ENCODE measurements at regions not wholly inside any gene's neighbourhood (a gene's known extent, or its start where the extent isn't known, plus 50 kb on each side); places are given as distances from the start of the nearest gene placed in this dataset.

- Histone ChIP-seq H2BK20ac (ENCODE audit: low read length) (no peak overlapping the region), H3K36me3 (ENCODE audit: control insufficient read depth in 2 of 4, insufficient read depth in 4 of 4, low read length in 3 of 4) (no peaks in the 10 kb centered on the region), H3K23me2 (ENCODE audit: low read depth, low read length) (no peaks in the 10 kb centered on the region), H2BK120ac (replicated peaks; ENCODE audit: low read depth, low read length) (no peak overlapping the region), H3K4me1 (replicated peaks in 1 of 4; ENCODE audit: control insufficient read depth in 3 of 4, insufficient read depth in 4 of 4, low read length in 3 of 4) (peaks cover 0 to 8% (median 7%) of the 10 kb centered on the region in 4 experiments; a peak in 3 of 7 replicates), H3K9me3 (ENCODE audit: insufficient read depth in 2 of 2, low read depth in 1 of 2, low read length in 1 of 2) (no peaks in the 10 kb centered on the region), H3K23ac (ENCODE audit: insufficient read length) (no peak overlapping the region), H4K20me1 (replicated peaks in 1 of 2; ENCODE audit: control insufficient read depth in 1 of 2, insufficient read depth in 2 of 2, low read length in 2 of 2) (no peaks in the 10 kb centered on the region), H3K9ac (replicated peaks in 1 of 4; ENCODE audit: extremely low read depth in 1 of 4, low read depth in 3 of 4, low read length in 3 of 4) (no peak overlapping the region), H2BK12ac (ENCODE audit: low read depth, low read length) (no peak overlapping the region), H3K14ac (ENCODE audit: insufficient read length) (no peak overlapping the region), H4K8ac (ENCODE audit: extremely low read depth, insufficient read depth, low read length) (no peak overlapping the region), H3K4me2 (ENCODE audit: insufficient read depth in 1 of 2, low read depth in 2 of 2, low read length in 2 of 2) (no peak overlapping the region), H2BK15ac (ENCODE audit: low read length) (no peak overlapping the region), H3K56ac (replicated peaks; ENCODE audit: insufficient read length, low read depth, low read length) (no peak overlapping the region), H4K5ac (ENCODE audit: insufficient read length, low read depth, low read length) (no peak overlapping the region), H2AFZ (ENCODE audit: low read length) (no peak overlapping the region), H3K79me1 (ENCODE audit: low read depth, low read length) (no peaks in the 10 kb centered on the region), H3K18ac (ENCODE audit: extremely low read depth, low read length) (no peak overlapping the region), H3K4ac (replicated peaks; ENCODE audit: insufficient read length, low read depth, low read length) (no peak overlapping the region), H2BK5ac (ENCODE audit: low read depth, low read length) (no peak overlapping the region), H3K27me3 (replicated peaks in 1 of 4; ENCODE audit: control insufficient read depth in 3 of 4, extremely low read depth in 1 of 4, insufficient read depth in 3 of 4, low read length in 3 of 4) (no peaks in the 10 kb centered on the region), H3K27ac (ENCODE audit: low read depth, low read length) (no peak overlapping the region), H3K4me3 (ENCODE audit: extremely low read depth in 1 of 4, insufficient read depth in 2 of 4, low read depth in 3 of 4, low read length in 4 of 4) (no peak overlapping the region), H3K79me2 (ENCODE audit: control insufficient read depth in 1 of 2, insufficient read depth in 2 of 2, low read length in 2 of 2) (no peaks in the 10 kb centered on the region), H4K91ac (replicated peaks; ENCODE audit: insufficient read length, low read length) (no peak overlapping the region), H2AK5ac (ENCODE audit: low read depth, low read length) (no peak overlapping the region)
- ChIA-PET POLR2A (ENCODE audit: partially characterized antibody) (no interaction called here), CTCF (ENCODE audit: partially characterized antibody) (no interaction called here)
- FAIRE-seq (peak; percentile 62), DNase-seq (ENCODE audit: low read depth in 1 of 2, low spot score in 2 of 2) (no peak)
- 73% methylated on average over 1 of the region's 1 CpG; no CpG with 5 or more reads in 1 of the 2 experiments for WGBS, 2 experiments (ENCODE audit: extremely low coverage in 1 of 2, insufficient coverage in 1 of 2, insufficient read length in 1 of 2, insufficient replicate concordance in 2 of 2, low coverage in 1 of 2, low lambda C conversion rate in 2 of 2, missing lambda C conversion rate in 1 of 2)
- no peak for TF ChIP-seq BACH1 (IDR thresholded peaks at IDR 0.05; ENCODE audit: low read length)
- TF ChIP-seq TBP (IDR thresholded peaks at IDR 0.05; ENCODE audit: low read depth, low read length) = no peak
- TF ChIP-seq POLR2A (IDR thresholded peaks at IDR 0.05; ENCODE audit: control extremely low read depth in 1 of 2, low read depth in 2 of 2, low read length in 2 of 2) = no peak
- TF ChIP-seq SIX5 (IDR thresholded peaks at IDR 0.05; ENCODE audit: low read depth, low read length) = no peak
- TF ChIP-seq SRF (IDR thresholded peaks at IDR 0.05; ENCODE audit: low read depth, low read length) = no peak
Observed at GRCh38 chr10:36171556-36171952, 529.5 kb upstream of the FZD8 start.
